LNCaP clone FGC (cell line): ENCODE measurements at regions not wholly inside any gene's neighbourhood (a gene's known extent, or its start where the extent isn't known, plus 50 kb on each side); places are given as distances from the start of the nearest gene placed in this dataset.
A peak's percentile ranks its signal among the peaks of the same experiment; 100 is the strongest.

ENCODE experiments used
- DNase-seq: peaks from one replicate; pipeline ENCODE4 v3.0.0-alpha.2; 2011; ENCODE audit warnings: low read depth
- H3K4me3 ChIP-seq: 2 replicates; pipeline ENCODE4 v1.5.1; 2011; ENCODE audit warnings: mild to moderate bottlenecking, low read depth, low read length, control low read depth
- TF ChIP-seq, protein P1 (sequence below): IDR thresholded peaks from 2 replicates; pipeline ENCODE4 v1.5.1; 2012; ENCODE audit warnings: mild to moderate bottlenecking; ENCODE audit not compliant: control insufficient read depth, insufficient read depth; ENCODE audit errors: extremely low read depth

DNA sequence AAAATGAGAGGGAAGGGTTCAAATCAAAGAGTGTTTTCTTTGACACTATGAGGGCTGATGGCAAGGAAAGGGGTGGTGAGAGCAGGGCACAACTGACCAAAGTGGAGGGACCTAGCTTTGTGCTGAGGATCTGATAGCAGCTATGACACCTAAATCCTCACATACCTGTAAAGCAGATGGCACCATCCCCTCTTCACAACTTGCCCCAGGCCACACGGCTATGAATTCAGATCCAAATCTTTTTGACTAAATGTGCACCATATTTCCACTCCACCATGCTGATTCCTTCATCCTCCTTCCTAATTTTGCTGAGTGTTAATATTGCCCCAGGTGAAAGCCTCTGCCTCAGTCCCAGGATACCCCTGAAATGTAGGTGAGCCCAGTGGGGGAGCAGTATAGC lies 385.7 kb downstream of the PLPP3 start:
- DNase-seq: no peak
- TF ChIP-seq, protein P1, sequence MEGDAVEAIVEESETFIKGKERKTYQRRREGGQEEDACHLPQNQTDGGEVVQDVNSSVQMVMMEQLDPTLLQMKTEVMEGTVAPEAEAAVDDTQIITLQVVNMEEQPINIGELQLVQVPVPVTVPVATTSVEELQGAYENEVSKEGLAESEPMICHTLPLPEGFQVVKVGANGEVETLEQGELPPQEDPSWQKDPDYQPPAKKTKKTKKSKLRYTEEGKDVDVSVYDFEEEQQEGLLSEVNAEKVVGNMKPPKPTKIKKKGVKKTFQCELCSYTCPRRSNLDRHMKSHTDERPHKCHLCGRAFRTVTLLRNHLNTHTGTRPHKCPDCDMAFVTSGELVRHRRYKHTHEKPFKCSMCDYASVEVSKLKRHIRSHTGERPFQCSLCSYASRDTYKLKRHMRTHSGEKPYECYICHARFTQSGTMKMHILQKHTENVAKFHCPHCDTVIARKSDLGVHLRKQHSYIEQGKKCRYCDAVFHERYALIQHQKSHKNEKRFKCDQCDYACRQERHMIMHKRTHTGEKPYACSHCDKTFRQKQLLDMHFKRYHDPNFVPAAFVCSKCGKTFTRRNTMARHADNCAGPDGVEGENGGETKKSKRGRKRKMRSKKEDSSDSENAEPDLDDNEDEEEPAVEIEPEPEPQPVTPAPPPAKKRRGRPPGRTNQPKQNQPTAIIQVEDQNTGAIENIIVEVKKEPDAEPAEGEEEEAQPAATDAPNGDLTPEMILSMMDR: no peak
- H3K4me3 ChIP-seq: no peak overlapping the region

DNA sequence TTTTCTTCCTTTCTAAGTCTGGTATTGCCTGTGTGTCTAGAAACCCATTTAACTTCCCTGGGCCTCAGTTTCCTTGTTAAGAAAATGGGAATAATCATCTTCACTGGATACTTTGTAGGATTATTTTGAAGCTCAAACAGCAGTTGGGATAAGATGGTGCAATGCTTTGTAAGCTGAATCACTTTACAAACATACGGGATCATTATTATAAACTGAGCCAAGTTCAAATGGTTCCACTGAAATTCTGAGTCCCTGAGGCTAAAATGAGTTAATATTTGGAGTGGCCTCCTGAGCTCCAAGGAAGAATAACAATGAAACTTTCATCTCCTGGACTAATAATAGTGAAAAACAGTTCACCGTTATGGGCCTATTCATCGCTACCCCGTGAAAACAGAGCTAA lies 388.0 kb downstream of the PLPP3 start:
- DNase-seq: no peak
- TF ChIP-seq, protein P1: no peak
- no peak overlapping the region for H3K4me3 ChIP-seq

- no peak for DNase-seq
- TF ChIP-seq, protein P1: no peak
- no peak overlapping the region for H3K4me3 ChIP-seq
These were observed 388.5 kb downstream of the PLPP3 start for GRCh38 chr1:56190806-56191365.

DNA sequence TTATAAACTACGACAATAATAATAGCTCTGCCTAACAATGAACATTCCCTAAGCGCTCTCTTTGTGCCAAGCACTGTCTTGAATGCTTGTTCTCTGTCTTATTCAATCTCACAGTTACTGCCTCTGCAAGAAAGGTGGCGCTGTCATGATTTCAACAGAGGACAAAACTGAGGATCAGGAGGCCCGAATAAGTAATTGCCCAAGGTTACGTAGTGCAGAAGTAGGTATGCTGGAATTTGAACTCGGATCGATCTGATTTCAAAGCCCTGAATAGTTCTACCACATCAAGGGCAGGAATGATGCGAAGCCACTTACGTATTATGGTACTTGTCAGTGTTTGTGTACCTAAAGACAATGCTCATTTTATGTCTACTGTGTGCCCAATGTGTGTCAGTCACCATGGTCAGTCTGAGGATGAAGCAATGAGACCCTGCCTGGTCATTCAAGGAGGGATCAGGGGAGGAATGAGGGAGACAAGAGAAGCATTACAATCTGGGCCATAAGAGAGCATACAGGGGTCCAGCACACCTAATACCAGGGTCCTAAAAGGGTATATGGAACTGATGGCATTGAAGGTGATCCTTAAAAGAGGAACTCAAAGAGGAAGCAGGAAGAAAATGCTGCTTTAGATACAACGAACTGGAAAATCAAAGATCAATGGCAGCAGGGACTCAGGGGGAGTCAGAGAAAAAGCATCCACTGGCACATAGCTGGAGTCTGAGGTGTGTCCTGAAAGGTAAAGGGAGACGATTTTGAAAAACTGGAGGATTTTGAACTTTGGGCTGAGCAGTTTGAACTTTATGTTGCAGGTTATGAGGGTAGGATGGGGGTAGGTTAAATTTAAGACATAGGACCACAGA lies 389.2 kb downstream of the PLPP3 start:
- DNase-seq: no peak
- TF ChIP-seq, protein P1: 0 out of 2 replicates have a peak, but pooled peaks have one; percentile 6
- no peak overlapping the region for H3K4me3 ChIP-seq

DNA sequence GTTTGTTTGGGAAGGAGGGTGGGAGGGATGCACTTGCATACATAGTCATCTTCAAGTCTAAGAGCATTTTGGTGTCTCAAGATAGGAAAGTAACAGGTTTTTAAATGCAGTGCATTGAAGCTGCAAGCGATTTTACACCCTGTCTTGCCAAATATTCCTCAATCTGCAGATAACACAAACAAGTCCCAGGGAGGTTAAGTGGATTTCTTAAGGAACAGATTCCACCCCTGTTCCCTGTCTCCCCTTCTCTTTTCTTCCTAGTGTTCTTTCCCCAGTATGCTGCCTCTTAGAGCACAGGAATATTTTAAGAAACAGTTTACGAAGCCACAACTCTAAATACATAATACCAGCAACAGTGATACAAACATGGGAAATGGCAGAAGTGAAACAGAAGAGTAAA lies 389.9 kb downstream of the PLPP3 start:
- H3K4me3 ChIP-seq: no peak overlapping the region
- no peak for DNase-seq
- TF ChIP-seq, protein P1: no peak

DNA sequence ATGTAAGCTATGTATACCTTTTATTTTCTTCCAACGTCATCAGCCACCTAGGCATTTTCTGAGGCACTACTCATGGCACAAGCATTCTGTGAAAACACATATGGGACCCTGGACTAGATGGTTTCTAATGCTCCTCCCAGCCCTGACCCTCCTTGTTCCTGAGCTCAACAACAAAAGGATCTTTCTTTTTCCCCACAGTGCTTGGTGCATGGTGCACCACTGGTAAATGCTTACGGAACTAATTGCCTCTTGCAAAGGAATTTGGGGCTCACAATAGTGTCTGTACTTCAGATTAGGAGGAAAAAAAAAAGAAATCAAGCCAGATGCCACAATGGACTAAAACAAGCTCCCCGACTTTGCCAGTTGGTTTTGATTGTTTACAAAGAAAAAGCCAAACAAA lies 390.5 kb downstream of the PLPP3 start:
- DNase-seq: no peak
- H3K4me3 ChIP-seq: no peak overlapping the region
- TF ChIP-seq, protein P1: no peak
